ENCODE measurements at regions not wholly inside any gene's neighbourhood (a gene's known extent, or its start where the extent isn't known, plus 50 kb on each side); places are given as distances from the start of the nearest gene placed in this dataset.
"Not testable (repeated sequence)": the region's sequence is repeated elsewhere in the genome, so short reads cannot be mapped to it uniquely, and the experiment has no call there.

DNA sequence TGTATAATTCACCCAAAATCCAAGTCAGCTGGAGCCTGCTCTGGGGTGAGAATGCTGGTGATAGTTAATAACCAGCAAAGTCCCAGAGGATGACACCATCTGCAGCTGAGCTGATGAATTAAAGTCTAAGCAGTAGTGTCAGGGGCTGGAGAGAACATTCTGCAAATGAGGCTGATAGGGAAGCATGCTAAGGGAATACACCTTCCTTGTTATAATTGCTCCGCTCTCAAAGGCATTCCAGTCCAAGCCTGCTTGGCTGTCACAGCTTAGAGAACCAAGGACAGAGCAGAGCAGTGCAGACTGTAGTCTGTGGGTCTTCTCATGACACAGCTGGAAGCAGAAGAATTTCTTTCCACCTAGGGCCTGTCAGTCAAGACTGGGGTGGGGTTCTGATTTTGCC, 283.1 kb downstream of the SIPA1L2 start:
- 83 to 88% methylated on average over 1 of the region's 1 CpG for WGBS, 2 donors
- H3K36me3 ChIP-seq = no peaks in the 10 kb centered on the region
- H3K27me3 ChIP-seq = no peaks in the 10 kb centered on the region
- H3K27ac ChIP-seq = no peak overlapping the region
- no peak overlapping the region for H3K4me3 ChIP-seq
- TF ChIP-seq, protein P1, sequence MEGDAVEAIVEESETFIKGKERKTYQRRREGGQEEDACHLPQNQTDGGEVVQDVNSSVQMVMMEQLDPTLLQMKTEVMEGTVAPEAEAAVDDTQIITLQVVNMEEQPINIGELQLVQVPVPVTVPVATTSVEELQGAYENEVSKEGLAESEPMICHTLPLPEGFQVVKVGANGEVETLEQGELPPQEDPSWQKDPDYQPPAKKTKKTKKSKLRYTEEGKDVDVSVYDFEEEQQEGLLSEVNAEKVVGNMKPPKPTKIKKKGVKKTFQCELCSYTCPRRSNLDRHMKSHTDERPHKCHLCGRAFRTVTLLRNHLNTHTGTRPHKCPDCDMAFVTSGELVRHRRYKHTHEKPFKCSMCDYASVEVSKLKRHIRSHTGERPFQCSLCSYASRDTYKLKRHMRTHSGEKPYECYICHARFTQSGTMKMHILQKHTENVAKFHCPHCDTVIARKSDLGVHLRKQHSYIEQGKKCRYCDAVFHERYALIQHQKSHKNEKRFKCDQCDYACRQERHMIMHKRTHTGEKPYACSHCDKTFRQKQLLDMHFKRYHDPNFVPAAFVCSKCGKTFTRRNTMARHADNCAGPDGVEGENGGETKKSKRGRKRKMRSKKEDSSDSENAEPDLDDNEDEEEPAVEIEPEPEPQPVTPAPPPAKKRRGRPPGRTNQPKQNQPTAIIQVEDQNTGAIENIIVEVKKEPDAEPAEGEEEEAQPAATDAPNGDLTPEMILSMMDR (IDR thresholded peaks at IDR 0.05) = no peak
- TF ChIP-seq POLR2A (IDR thresholded peaks at IDR 0.05) (no peak), EP300 (IDR thresholded peaks at IDR 0.05) (no peak)
- no peak for DNase-seq (ENCODE audit: low spot score in 2 of 2)
- H3K9me3 ChIP-seq = peaks cover 0 to 8% (median 0%) of the 10 kb centered on the region in 4 donors
- no peaks in the 10 kb centered on the region for H3K4me1 ChIP-seq

DNA sequence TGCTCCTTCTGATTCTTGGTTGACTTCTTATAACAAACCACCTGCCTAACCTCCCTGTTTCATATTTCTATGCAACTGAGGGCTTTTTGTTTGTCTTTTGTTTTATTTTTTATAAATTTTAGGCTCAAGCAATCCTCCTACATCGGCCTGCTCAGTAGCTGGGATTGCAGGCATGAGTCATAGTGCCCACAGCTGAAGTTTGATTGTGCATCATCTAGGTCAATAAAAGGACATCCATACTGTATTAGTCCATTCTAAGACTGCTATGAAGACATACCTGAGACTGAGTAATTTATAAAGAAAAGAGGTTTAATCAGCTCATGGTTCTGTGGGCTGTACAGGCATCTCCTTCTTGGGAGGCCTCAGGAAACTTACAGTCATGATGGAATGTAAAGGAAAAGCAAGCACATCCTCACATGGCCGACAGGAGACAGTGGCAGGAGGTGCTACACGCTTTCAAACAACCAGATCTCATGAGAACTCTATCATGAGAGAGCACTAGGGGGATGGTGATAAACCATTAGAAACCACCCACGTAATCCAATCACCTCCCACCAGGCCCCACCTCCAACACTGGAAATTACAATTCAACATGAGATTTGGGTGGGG, 285.0 kb downstream of the SIPA1L2 start:
- 86 to 91% methylated on average over 4 of the region's 4 CpGs for WGBS, 2 donors
- DNase-seq (ENCODE audit: low spot score in 2 of 2) = no peak
- H3K36me3 ChIP-seq = no peaks in the 10 kb centered on the region
- H3K27ac ChIP-seq = no peak overlapping the region
- no peaks in the 10 kb centered on the region for H3K4me1 ChIP-seq
- H3K27me3 ChIP-seq = no peaks in the 10 kb centered on the region
- no peak overlapping the region for H3K4me3 ChIP-seq
- TF ChIP-seq EP300 (IDR thresholded peaks at IDR 0.05) = no peak
- no peak for TF ChIP-seq POLR2A (IDR thresholded peaks at IDR 0.05)
- TF ChIP-seq, protein P1 (IDR thresholded peaks at IDR 0.05) = no peak
- peaks cover 0 to 8% (median 0%) of the 10 kb centered on the region in 4 donors for H3K9me3 ChIP-seq

DNA sequence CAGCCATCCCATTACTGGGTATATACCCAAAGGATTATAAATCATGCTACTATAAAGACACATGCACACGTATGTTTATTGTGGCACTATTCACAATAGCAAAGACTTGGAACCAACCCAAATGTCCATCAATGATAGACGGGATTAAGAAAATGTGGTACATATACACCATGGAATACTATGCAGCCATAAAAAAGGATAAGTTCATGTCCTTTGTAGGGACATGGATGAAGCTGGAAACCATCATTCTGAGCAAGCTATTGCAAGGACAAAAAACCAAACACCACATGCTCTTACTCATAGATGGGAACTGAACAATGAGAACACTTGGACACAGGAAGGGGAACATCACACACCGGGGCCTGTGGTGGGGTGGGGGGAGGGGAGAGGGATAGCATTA, 285.7 kb downstream of the SIPA1L2 start:
- not testable (repeated sequence) for H3K36me3 ChIP-seq; H3K9me3 ChIP-seq; H3K27me3 ChIP-seq; H3K27ac ChIP-seq; DNase-seq (ENCODE audit: low spot score in 2 of 2); H3K4me1 ChIP-seq; H3K4me3 ChIP-seq
- WGBS, 2 donors = 81 to 95% methylated on average over 3 of the region's 3 CpGs

DNA sequence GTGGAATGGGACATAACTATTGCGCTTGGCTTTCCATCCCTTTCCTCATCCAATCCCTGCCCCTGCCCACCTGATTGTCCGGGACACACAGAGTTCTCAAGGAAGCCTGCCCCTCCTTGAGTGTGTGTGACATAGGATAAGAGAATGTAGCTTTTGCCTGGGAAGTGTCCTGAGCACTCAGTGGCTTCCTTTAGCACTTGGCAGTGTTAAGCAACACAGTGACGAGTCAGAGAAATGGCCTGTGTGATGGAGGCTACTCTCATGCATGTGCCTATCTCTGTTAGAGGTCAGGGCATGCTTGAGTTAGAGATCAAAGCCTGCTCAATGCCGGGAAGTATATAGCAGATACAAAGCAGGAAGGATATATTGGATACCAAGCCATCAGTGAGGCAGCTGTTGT, 289.5 kb downstream of the SIPA1L2 start:
- Histone ChIP-seq H3K4me3 (no peak overlapping the region), H3K9me3 (peaks cover 0 to 8% (median 0%) of the 10 kb centered on the region in 4 donors), H3K36me3 (no peaks in the 10 kb centered on the region), H3K4me1 (no peaks in the 10 kb centered on the region), H3K27me3 (no peaks in the 10 kb centered on the region), H3K27ac (no peak overlapping the region)
- TF ChIP-seq, protein P1 (IDR thresholded peaks at IDR 0.05) = no peak
- TF ChIP-seq POLR2A (IDR thresholded peaks at IDR 0.05) = no peak
- TF ChIP-seq EP300 (IDR thresholded peaks at IDR 0.05) = no peak
- DNase-seq (ENCODE audit: low spot score in 2 of 2) = no peak
- WGBS, 2 donors = 86% methylated on average over 4 of the region's 4 CpGs

DNA sequence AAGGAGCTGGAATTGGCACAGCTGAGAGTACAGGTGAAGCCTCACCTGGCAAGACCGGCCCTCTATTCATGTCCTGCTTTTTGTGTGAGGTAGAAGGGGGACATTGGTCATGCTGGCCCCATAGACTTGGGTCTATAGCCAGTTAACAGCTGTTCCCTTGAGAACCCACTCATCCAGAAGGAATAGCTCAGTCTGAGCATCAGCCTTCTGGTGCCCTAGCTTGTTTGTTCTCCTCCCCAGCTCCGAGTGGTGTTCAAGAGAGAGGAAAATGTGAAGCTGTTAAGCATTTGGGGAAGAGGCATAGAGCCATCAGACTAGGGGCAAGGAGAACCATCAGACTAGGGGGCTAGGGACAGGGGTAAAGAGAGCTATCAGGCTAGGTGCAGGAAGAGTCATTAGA, 290.9 kb downstream of the SIPA1L2 start:
- no peak for DNase-seq (ENCODE audit: low spot score in 2 of 2)
- no peak for TF ChIP-seq POLR2A (IDR thresholded peaks at IDR 0.05)
- TF ChIP-seq EP300 (IDR thresholded peaks at IDR 0.05) = no peak
- TF ChIP-seq, protein P1 (IDR thresholded peaks at IDR 0.05) = no peak
- Histone ChIP-seq H3K4me3 (no peak overlapping the region), H3K27ac (no peak overlapping the region), H3K9me3 (no peaks in the 10 kb centered on the region), H3K27me3 (no peaks in the 10 kb centered on the region), H3K4me1 (no peaks in the 10 kb centered on the region), H3K36me3 (no peaks in the 10 kb centered on the region)
- 65 to 94% methylated on average over 2 of the region's 2 CpGs for WGBS, 2 donors
